Stimulated activated naive CD8-positive, alpha-beta T cell treated with anti-CD3 and anti-CD28 coated beads, Interleukin-15, Interleukin-2, amounts not matched to agents 100 ng/mL and 50 ng/mL, for 24 hours (primary cell): ENCODE measurements at regions not wholly inside any gene's neighbourhood (a gene's known extent, or its start where the extent isn't known, plus 50 kb on each side); places are given as distances from the start of the nearest gene placed in this dataset.

Experiments
- H3K27ac Mint-ChIP-seq: one replicate; pipeline ENCODE4 v1.8.0; 2021; ENCODE audit warnings: mild to moderate bottlenecking, mixed read lengths
- H3K27me3 Mint-ChIP-seq: one replicate; pipeline ENCODE4 v1.8.0; 2021; ENCODE audit warnings: mixed read lengths
- H3K36me3 Mint-ChIP-seq: one replicate; pipeline ENCODE4 v1.8.0; 2021; ENCODE audit warnings: low read depth, mixed read lengths
- H3K4me1 Mint-ChIP-seq: one replicate; pipeline ENCODE4 v1.8.0; 2021; ENCODE audit warnings: low read depth, mixed read lengths
- H3K4me3 Mint-ChIP-seq: one replicate; pipeline ENCODE4 v1.8.0; 2021; ENCODE audit warnings: mild to moderate bottlenecking, mixed read lengths
- H3K9me3 Mint-ChIP-seq: one replicate; pipeline ENCODE4 v1.8.0; 2021; ENCODE audit warnings: mixed read lengths

GRCh38 chr11:121383716-121384115 lies 68.4 kb upstream of the SORL1 start:
- peaks cover 16% of the 10 kb centered on the region for H3K4me1 Mint-ChIP-seq
- no peak overlapping the region for H3K4me3 Mint-ChIP-seq
- H3K9me3 Mint-ChIP-seq: no peaks in the 10 kb centered on the region
- no peak overlapping the region for H3K27ac Mint-ChIP-seq
- H3K27me3 Mint-ChIP-seq: no peaks in the 10 kb centered on the region
- no peaks in the 10 kb centered on the region for H3K36me3 Mint-ChIP-seq

- H3K9me3 Mint-ChIP-seq: no peaks in the 10 kb centered on the region
- H3K4me3 Mint-ChIP-seq: no peak overlapping the region
- H3K4me1 Mint-ChIP-seq: no peaks in the 10 kb centered on the region
- H3K36me3 Mint-ChIP-seq: no peaks in the 10 kb centered on the region
- no peaks in the 10 kb centered on the region for H3K27me3 Mint-ChIP-seq
- no peak overlapping the region for H3K27ac Mint-ChIP-seq
Measured at GRCh38 chr11:121385688-121386087, 66.4 kb upstream of the SORL1 start.
